Neural progenitor cell (in vitro differentiated cells): ENCODE measurements at regions not wholly inside any gene's neighbourhood (a gene's known extent, or its start where the extent isn't known, plus 50 kb on each side); places are given as distances from the start of the nearest gene placed in this dataset.

Experiments
- EZH2phosphoT487 ChIP-seq: fragments of 200-600 bp; sonication (generic); IDR thresholded peaks from 2 replicates; pipeline ENCODE4 v1.6.1; 2017; ENCODE audit warnings: antibody characterized with exemption
- TF ChIP-seq, protein P1 (sequence below): fragments of 200-600 bp; sonication (generic); IDR thresholded peaks from 2 replicates; pipeline ENCODE4 v1.5.1; 2017; ENCODE audit warnings: antibody characterized with exemption, mild to moderate bottlenecking

GRCh38 chr13:83516781-83517180, 365.5 kb downstream of the SLITRK1 start:
- TF ChIP-seq, protein P1, sequence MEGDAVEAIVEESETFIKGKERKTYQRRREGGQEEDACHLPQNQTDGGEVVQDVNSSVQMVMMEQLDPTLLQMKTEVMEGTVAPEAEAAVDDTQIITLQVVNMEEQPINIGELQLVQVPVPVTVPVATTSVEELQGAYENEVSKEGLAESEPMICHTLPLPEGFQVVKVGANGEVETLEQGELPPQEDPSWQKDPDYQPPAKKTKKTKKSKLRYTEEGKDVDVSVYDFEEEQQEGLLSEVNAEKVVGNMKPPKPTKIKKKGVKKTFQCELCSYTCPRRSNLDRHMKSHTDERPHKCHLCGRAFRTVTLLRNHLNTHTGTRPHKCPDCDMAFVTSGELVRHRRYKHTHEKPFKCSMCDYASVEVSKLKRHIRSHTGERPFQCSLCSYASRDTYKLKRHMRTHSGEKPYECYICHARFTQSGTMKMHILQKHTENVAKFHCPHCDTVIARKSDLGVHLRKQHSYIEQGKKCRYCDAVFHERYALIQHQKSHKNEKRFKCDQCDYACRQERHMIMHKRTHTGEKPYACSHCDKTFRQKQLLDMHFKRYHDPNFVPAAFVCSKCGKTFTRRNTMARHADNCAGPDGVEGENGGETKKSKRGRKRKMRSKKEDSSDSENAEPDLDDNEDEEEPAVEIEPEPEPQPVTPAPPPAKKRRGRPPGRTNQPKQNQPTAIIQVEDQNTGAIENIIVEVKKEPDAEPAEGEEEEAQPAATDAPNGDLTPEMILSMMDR, result no peak
- TF ChIP-seq EZH2phosphoT487, result no peak
